GM18951 (cell line): ENCODE measurements at regions not wholly inside any gene's neighbourhood (a gene's known extent, or its start where the extent isn't known, plus 50 kb on each side); places are given as distances from the start of the nearest gene placed in this dataset.

Source experiments
- POLR2A ChIP-seq: IDR thresholded peaks from 4 replicates; pipeline ENCODE4 v1.6.1; 2011; ENCODE audit warnings: mild to moderate bottlenecking; ENCODE audit not compliant: insufficient read length, insufficient read depth; ENCODE audit errors: extremely low read depth
- in situ Hi-C: fragments of 300-500 bp; cut with MboI; formaldehyde crosslinking; loops from one replicate; pipeline ENCODE4 v1.12.0; 2022; ENCODE audit warnings: low sequenced_read_pairs, mixed read lengths, inconsistent platforms; ENCODE audit not compliant: unreplicated experiment

DNA sequence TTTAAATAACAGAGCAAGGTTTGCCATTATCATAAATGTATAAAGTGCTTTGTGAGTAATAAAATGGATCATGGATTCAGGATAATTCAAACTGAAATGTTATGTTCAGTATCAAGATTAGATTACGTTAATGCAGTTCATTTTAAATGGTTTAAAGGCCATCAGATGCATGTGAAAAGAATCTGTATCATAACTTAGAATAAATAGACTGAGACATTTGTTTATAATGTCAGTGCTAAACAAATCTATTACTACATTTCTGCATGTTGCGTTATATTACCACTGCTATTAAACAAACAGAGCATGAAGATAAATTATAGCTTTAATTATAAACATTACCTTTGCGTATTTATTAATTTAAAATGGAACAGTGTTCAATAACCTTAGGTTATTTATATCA is 160.2 kb downstream of the TOX3 start:
- no peak for TF ChIP-seq POLR2A
- in situ Hi-C loops, result no loop called here

DNA sequence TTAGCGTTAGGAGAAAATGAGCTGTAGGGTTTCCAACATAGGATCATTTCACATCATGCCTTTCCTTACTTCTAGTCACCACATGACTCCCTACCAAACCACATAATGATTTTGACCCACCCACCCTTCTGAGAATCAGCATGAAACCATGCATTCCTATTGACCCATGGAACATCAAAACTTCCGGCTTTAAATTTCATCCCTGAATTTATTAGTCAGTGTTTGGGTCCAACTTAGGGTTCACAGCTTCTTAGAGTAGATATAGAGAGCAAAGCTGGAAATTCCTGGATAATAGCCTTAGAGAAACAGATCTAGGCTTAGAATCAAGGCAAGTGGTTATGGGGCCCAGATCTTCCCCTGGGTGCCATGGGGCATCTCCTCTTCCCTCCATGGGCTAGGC is 162.6 kb downstream of the TOX3 start:
- in situ Hi-C loops, result no loop called here
- TF ChIP-seq POLR2A, result no peak

DNA sequence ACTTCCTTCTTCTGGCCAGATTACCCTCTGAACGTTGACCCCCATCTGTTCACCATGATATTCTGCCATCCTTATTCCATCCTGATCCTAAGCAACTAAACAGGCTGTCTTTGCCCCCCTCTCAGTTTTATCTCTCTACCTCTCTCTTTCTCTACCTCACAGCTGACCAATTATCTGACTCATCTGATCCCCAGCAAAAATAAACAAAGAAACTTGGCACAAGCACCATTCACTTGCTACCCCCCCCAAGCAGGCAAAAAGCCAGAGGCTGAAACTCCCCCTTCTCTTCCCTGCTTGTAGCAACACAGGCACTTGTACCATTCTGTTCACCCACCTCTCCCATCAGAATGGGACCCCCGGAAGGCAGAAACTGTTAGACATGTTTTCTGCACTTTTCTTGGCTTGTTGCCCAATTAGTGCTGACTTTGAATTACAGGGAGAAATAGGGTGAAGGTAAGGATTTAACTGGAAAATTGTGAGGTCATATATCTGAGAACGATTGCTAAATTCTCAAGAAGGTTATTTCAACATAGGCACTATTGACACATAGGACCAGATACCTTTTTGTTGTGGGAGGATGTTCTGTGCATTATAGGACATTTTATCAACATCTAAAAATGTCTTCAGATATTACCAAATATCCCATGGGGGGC is 163.2 kb downstream of the TOX3 start:
- no peak for TF ChIP-seq POLR2A
- in situ Hi-C loops, result no loop called here

DNA sequence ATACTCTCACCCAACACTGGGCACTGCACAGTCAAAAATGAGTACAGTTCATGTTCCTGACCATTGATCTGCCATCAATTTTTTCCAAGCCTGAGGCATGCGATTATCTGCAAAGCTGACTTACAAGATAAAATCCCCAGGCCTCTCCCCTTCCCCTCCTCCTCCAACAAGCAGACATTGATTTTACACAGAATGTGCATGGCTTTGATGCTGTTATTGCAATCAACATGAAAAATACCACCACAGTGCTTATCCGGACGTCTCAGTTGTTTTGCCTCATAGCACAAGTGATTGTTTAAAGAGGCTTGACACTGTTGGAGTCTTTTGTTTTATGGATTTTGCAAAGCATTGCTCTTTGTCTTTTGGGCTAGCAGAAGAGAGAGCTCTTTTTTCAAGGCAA is 163.8 kb downstream of the TOX3 start:
- in situ Hi-C loops, result no loop called here
- TF ChIP-seq POLR2A, result no peak

DNA sequence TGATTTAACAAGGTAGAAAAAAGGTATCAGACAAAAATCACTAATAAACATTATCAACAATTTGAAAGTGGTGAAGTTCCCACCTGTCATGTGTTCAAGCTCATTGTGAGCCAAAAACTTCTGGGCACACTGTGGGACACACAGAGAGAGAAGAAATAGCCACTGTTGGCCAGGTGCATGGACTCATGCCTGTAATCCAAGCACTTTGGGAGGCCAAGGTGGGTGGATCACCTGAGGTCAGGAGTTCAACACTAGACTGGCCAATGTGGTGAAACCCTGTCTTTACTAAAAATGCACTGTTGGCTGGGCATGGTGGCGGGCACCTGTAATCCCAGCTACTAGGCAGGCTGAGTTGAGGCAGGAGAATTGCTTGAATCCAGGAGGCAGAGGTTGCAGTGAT is 167.4 kb downstream of the TOX3 start:
- in situ Hi-C loops, result no loop called here
- no peak for TF ChIP-seq POLR2A

DNA sequence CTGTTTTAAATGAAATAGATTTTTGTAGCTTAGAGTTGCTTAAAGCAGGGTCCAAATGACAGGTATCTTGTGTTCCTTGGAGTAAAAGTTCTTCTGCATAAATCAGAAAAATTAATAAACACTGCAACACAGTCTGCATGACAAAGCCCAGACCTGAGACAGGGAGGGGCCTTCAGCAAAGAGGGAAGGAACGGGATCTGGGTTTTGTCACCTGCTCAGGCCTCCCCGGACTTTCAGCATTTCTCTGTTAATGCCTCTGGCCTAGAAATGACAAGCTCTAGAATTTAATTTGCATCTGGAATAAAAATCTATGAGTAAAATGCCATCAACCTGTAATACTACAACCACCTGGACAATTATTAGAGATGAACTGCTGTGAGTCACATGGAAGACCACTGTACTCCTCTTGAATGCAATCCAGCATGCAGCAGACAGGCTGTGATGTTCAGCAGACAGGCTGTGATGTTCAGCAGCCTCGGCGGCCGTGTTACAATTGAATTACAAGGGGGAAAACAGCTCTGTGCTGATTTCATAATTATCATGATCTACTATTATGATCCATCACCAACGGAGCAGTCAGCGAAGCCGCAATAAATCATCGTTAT is 170.2 kb downstream of the TOX3 start:
- TF ChIP-seq POLR2A, result no peak
- in situ Hi-C loops, result no loop called here

DNA sequence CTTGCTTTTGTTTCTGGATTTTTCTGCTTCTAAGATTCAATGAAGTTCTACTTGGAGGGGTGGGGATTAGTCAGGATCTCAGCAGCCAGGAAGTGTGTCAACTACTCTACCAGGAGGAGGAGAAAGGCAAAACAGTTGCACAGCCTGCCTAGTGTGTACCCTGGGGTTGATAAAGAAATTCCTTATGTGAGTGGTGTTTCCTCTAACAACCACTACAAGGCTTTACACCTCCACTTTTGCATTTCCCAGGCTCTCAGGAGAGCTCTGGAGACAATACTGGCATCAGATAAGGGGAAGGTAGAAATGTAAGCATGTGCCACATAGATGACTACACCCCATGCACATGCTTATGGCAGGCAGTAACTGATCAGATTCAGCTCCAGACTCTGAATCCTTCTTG is 174.6 kb downstream of the TOX3 start:
- in situ Hi-C loops, result no loop called here
- no peak for TF ChIP-seq POLR2A

DNA sequence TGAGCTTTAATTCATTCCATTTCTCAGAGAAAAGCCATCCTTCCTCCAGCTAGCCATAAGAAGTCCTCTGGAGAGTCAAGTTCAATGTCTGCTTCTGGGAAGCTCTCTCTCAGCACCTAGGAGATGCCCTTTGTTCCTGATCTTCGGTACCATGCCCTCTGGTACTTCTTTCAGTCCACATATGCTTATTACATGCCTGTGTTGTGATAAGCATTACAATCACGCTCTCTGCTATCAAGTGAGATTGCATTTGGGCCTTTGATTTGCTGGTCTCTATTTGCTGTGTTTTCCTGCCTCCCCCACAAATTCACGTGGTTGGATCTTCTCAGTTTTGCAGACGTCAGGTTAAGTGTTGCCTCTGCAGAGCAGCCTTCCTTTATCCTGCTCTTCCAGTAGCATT is 178.1 kb downstream of the TOX3 start:
- in situ Hi-C loops, result no loop called here
- TF ChIP-seq POLR2A, result no peak

DNA sequence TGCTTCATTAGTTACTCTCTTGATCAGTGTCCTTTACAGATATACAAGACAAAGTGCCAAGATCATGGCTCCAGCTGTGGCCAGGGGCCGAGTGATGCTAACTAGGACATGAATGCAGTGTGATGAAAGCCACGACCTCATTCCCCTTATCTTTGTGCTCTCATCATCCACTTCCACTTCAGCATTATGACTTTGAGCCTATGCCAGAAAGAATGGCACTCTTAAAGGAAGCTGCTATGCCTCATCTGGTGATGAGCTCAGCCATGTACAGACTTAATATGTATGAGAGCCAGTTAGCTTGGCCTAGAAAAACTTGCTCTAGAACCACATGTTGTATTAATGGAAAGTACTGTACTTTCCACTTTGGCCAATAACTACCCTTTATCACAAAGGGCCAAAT is 179.1 kb downstream of the TOX3 start:
- in situ Hi-C loops, result no loop called here
- TF ChIP-seq POLR2A, result no peak

DNA sequence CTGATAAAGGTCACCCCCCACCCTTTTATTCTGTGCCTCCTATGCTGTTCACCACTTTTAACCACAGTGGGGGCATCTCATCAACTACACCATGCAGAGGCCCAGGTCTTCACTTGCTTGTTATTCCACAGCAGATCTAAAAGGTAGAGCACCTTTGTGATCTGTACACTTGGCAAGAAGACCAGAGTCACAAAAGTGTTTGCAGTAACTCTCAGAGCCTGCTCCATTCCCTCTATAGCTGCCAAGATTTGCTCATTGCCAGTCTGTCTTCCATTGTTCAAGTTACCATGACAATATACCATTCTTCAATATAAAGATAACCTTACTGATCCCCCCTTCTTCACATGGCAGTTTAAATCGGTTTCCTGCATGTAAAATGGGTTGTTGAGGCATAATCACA is 180.0 kb downstream of the TOX3 start:
- no peak for TF ChIP-seq POLR2A
- in situ Hi-C loops, result no loop called here

DNA sequence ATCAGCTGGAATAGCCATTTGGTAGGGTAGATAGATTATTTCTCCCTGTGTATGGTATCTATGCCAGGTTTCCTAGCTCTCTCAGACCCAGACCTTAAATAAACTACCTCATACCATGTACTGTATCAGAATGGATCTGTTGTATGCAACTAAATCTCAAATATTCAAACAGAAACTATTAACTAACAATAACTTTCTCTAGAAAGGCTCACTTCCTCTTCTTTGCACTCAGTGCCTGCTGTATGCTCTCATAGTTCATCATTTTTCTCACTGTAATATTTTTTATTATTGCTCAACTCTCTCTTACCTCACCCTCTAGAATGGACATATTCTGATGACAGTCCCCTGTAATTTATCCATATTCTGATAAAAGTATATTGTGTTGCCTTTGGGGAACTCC is 182.4 kb downstream of the TOX3 start:
- in situ Hi-C loops, result no loop called here
- TF ChIP-seq POLR2A, result no peak

DNA sequence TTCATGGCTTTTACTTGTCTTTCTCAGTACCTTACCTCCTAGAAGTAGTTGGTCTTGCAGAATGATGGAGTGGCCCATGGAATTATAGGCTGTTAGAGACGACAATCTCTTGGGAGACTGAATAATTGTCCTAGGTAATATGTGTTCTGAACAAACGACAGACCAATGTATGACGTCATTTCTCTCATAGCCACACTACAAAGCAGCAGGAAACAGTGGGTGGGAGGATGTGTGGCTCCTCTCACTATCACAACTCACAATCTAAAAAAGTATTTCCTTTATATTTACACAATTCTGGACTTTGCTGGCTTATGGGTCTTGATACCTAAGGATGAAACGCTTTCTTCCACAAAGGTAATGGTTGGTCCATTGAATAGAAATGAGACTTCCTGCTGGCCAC is 183.9 kb downstream of the TOX3 start:
- no peak for TF ChIP-seq POLR2A
- in situ Hi-C loops, result no loop called here

DNA sequence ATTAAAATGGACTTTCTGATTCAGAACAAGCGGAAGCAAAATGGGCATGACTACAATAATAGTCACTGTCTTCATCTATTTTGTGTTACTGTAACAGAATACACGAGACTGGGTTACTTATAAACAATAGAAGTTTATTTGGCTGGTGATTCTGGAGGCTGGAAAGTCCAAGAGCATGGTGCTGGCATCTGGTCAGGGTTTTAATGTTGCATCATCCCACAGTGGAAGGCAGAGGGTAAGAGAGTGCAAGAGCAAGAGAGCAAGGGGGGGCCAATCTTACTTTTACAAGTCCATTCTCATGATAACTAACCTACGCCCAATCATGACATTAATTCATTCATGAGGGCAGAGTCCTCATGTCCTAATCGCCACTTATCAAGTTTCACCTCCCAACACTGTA is 189.2 kb downstream of the TOX3 start:
- in situ Hi-C loops, result no loop called here
- no peak for TF ChIP-seq POLR2A

DNA sequence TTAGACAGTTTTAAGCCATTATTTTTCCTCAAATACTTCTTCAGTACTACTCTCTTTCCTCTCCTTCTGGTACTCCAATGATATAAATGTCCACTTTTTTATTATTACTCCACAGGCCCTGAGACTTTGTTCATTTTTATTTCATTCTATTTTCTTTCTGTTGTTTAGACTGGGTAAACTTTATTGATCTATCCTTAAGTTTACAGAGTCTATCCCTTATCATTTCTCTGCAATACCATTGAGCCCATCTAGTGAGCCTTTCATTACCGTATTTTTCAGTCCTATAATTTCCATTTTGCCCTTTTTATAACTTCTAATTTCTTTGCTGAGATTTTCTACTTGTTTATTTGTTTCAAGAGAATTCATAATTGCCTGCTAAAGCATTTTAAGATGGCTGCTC is 193.7 kb downstream of the TOX3 start:
- no peak for TF ChIP-seq POLR2A
- in situ Hi-C loops, result no loop called here

DNA sequence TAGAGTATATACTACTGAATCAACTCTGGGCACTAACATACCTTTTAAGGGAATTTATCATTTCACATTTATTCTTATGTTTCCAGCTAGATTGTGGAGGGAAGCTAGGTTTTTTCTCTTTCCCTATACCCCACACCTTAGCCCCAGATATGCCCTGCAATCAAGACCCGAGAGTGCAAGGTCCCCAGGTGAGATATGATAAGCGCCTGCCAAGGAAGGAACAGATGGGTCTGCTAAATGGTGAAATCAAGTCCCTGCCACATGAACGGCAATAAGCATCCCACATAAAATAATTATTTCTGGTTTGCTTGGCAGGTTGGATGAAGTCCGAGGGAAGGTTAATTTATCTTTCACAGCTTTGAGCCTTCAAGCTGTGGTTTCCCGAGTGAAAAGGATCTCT is 195.5 kb downstream of the TOX3 start:
- in situ Hi-C loops, result no loop called here

DNA sequence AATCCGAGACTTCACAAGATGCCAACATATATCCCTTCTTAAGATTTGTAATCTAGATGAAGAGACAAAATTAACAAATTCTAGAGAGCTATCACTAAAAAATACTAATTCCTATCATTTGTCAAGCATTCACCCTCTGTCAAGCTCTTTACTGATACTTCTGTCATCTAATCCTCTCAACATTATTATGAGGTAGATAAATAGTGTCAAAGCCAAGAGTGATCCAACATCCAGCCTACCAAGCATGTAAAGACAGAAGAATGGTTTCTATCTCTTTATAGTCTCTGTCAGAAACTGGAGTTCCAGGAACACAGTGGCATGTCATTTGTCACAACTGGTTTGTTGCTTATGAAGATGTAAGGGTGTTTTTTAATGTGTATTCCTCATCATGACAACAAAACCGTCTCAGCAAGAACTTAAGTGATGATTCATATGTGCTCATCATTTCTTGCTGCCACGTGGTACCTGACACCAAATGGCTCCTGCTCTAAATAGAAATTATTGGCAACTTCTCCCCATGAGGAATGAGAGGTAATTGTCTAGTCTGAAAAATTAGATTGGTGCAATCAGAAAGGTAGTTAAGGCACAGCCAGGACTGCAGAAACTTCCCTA is 196.8 kb downstream of the TOX3 start:
- in situ Hi-C loops, result no loop called here

More for the DNA sequence above, 195.5 kb downstream of the TOX3 start:
- no peak for TF ChIP-seq POLR2A

More for the DNA sequence above, 196.8 kb downstream of the TOX3 start:
- no peak for TF ChIP-seq POLR2A
